HEK293 (cell line): ENCODE measurements at regions not wholly inside any gene's neighbourhood (a gene's known extent, or its start where the extent isn't known, plus 50 kb on each side); places are given as distances from the start of the nearest gene placed in this dataset.
A peak's percentile ranks its signal among the peaks of the same experiment; 100 is the strongest.

Experiments
- GFI1B ChIP-seq: fragments of 450-650 bp; formaldehyde crosslinking; IDR thresholded peaks from 2 replicates; pipeline ENCODE4 v1.5.1; 2016; ENCODE audit warnings: missing biosample characterization, missing genetic modification characterization
- GLI4 ChIP-seq: fragments of 450-650 bp; formaldehyde crosslinking; IDR thresholded peaks from 2 replicates; pipeline ENCODE4 v1.5.1; 2016; ENCODE audit warnings: missing biosample characterization, missing genetic modification characterization
- KLF1 ChIP-seq: fragments of 450-650 bp; formaldehyde crosslinking; IDR thresholded peaks from 2 replicates; pipeline ENCODE4 v1.5.1; 2016; ENCODE audit warnings: missing biosample characterization, missing genetic modification characterization
- KLF16 ChIP-seq: fragments of 450-650 bp; formaldehyde crosslinking; IDR thresholded peaks from 2 replicates; pipeline ENCODE4 v1.5.1; 2017; ENCODE audit warnings: missing biosample characterization, missing genetic modification characterization
- KLF7 ChIP-seq: fragments of 450-650 bp; formaldehyde crosslinking; IDR thresholded peaks from 2 replicates; pipeline ENCODE4 v1.5.1; 2016; ENCODE audit warnings: missing biosample characterization, missing genetic modification characterization, borderline replicate concordance
- MEIS1 ChIP-seq: sonication (generic); formaldehyde crosslinking; IDR thresholded peaks from 2 replicates; pipeline ENCODE4 v1.8.1; 2022; ENCODE audit warnings: missing genetic modification reagents, mild to moderate bottlenecking, borderline replicate concordance
- PRDM1 ChIP-seq: fragments of 450-650 bp; formaldehyde crosslinking; IDR thresholded peaks from 2 replicates; pipeline ENCODE4; 2016; ENCODE audit warnings: missing biosample characterization, missing genetic modification characterization
- ZBTB1 ChIP-seq: fragments of 450-650 bp; formaldehyde crosslinking; IDR thresholded peaks from 2 replicates; pipeline ENCODE4 v1.5.1; 2016; ENCODE audit warnings: missing biosample characterization, missing genetic modification characterization
- ZIC2 ChIP-seq: fragments of 450-650 bp; formaldehyde crosslinking; IDR thresholded peaks from 2 replicates; pipeline ENCODE4 v1.5.1; 2016; ENCODE audit warnings: missing biosample characterization, missing genetic modification characterization
- ZNF133 ChIP-seq: fragments of 450-650 bp; formaldehyde crosslinking; IDR thresholded peaks from 2 replicates; pipeline ENCODE4 v1.5.1; 2016; ENCODE audit warnings: missing biosample characterization, missing genetic modification characterization
- ZNF155 ChIP-seq: fragments of 450-650 bp; formaldehyde crosslinking; IDR thresholded peaks from 2 replicates; pipeline ENCODE4 v1.5.1; 2016; ENCODE audit warnings: missing biosample characterization, missing genetic modification characterization
- ZNF175 ChIP-seq: fragments of 450-650 bp; formaldehyde crosslinking; IDR thresholded peaks from 2 replicates; pipeline ENCODE4 v1.5.1; 2016; ENCODE audit warnings: missing biosample characterization, missing genetic modification characterization
- ZNF184 ChIP-seq: fragments of 450-650 bp; IDR thresholded peaks from 2 replicates; pipeline ENCODE4 v1.5.1; 2018; ENCODE audit warnings: missing biosample characterization, mild to moderate bottlenecking, missing genetic modification characterization
- ZNF311 ChIP-seq: fragments of 450-650 bp; formaldehyde crosslinking; IDR thresholded peaks from 2 replicates; pipeline ENCODE4 v1.5.1; 2017; ENCODE audit warnings: missing biosample characterization, missing genetic modification characterization, borderline replicate concordance
- ZNF404 ChIP-seq: fragments of 450-650 bp; formaldehyde crosslinking; IDR thresholded peaks from 2 replicates; pipeline ENCODE4 v1.5.1; 2017; ENCODE audit warnings: missing biosample characterization, missing genetic modification characterization
- ZNF501 ChIP-seq: fragments of 450-650 bp; formaldehyde crosslinking; IDR thresholded peaks from 2 replicates; pipeline ENCODE4 v1.5.1; 2016; ENCODE audit warnings: missing biosample characterization, missing genetic modification characterization
- ZNF521 ChIP-seq: fragments of 450-650 bp; formaldehyde crosslinking; IDR thresholded peaks from 2 replicates; pipeline ENCODE4 v1.5.1; 2017; ENCODE audit warnings: missing biosample characterization, mild to moderate bottlenecking, missing genetic modification characterization
- ZNF558 ChIP-seq: fragments of 450-650 bp; formaldehyde crosslinking; IDR thresholded peaks from 2 replicates; pipeline ENCODE4 v1.5.1; 2016; ENCODE audit warnings: missing biosample characterization, missing genetic modification characterization
- ZNF560 ChIP-seq: fragments of 450-650 bp; formaldehyde crosslinking; IDR thresholded peaks from 2 replicates; pipeline ENCODE4 v1.5.1; 2017; ENCODE audit warnings: missing biosample characterization, missing genetic modification characterization, borderline replicate concordance
- ZNF561 ChIP-seq: fragments of 450-650 bp; IDR thresholded peaks from 2 replicates; pipeline ENCODE4 v1.5.1; 2018; ENCODE audit warnings: missing biosample characterization, missing genetic modification characterization, borderline replicate concordance
- ZNF596 ChIP-seq: fragments of 450-650 bp; IDR thresholded peaks from 2 replicates; pipeline ENCODE4 v1.5.0; 2018; ENCODE audit warnings: missing biosample characterization, mild to moderate bottlenecking, missing genetic modification characterization, moderate library complexity
- ZNF621 ChIP-seq: fragments of 450-650 bp; formaldehyde crosslinking; IDR thresholded peaks from 2 replicates; pipeline ENCODE4 v1.5.1; 2017; ENCODE audit warnings: missing biosample characterization, missing genetic modification characterization
- ZNF629 ChIP-seq: fragments of 450-650 bp; formaldehyde crosslinking; IDR thresholded peaks from 2 replicates; pipeline ENCODE4 v1.5.1; 2017; ENCODE audit warnings: missing biosample characterization, missing genetic modification characterization
- ZNF664 ChIP-seq: fragments of 450-650 bp; formaldehyde crosslinking; IDR thresholded peaks from 2 replicates; pipeline ENCODE4 v1.5.1; 2016; ENCODE audit warnings: missing biosample characterization, missing genetic modification characterization
- ZNF747 ChIP-seq: fragments of 450-650 bp; formaldehyde crosslinking; IDR thresholded peaks from 2 replicates; pipeline ENCODE4 v1.5.1; 2016; ENCODE audit warnings: missing biosample characterization, missing genetic modification characterization
- ZNF791 ChIP-seq: fragments of 450-650 bp; formaldehyde crosslinking; IDR thresholded peaks from 2 replicates; pipeline ENCODE4 v1.5.1; 2016; ENCODE audit warnings: missing biosample characterization, missing genetic modification characterization
- TF ChIP-seq, protein P1 (sequence below): fragments of 450-650 bp; formaldehyde crosslinking; IDR thresholded peaks from 2 replicates; pipeline ENCODE4 v1.5.1; 2017; ENCODE audit warnings: missing biosample characterization, missing genetic modification characterization
- TF ChIP-seq, protein P2 (sequence below): fragments of 450-650 bp; formaldehyde crosslinking; IDR thresholded peaks from 2 replicates; pipeline ENCODE4 v1.5.1; 2016; ENCODE audit warnings: missing biosample characterization, missing genetic modification characterization, borderline replicate concordance
- TF ChIP-seq, protein P3 (sequence below): fragments of 450-650 bp; formaldehyde crosslinking; IDR thresholded peaks from 2 replicates; pipeline ENCODE4 v1.5.1; 2016; ENCODE audit warnings: missing biosample characterization, missing genetic modification characterization
- TF ChIP-seq, protein P4 (sequence below): fragments of 450-650 bp; formaldehyde crosslinking; IDR thresholded peaks from 2 replicates; pipeline ENCODE4 v1.5.1; 2017; ENCODE audit warnings: missing biosample characterization, missing genetic modification characterization
- TF ChIP-seq, protein P5 (sequence below): fragments of 450-650 bp; formaldehyde crosslinking; IDR thresholded peaks from 2 replicates; pipeline ENCODE4 v1.5.1; 2017; ENCODE audit warnings: missing biosample characterization, missing genetic modification characterization
- TF ChIP-seq, protein P6 (sequence below): fragments of 450-650 bp; formaldehyde crosslinking; IDR thresholded peaks from 2 replicates; pipeline ENCODE4 v1.5.1; 2016; ENCODE audit warnings: missing biosample characterization, missing genetic modification characterization

DNA sequence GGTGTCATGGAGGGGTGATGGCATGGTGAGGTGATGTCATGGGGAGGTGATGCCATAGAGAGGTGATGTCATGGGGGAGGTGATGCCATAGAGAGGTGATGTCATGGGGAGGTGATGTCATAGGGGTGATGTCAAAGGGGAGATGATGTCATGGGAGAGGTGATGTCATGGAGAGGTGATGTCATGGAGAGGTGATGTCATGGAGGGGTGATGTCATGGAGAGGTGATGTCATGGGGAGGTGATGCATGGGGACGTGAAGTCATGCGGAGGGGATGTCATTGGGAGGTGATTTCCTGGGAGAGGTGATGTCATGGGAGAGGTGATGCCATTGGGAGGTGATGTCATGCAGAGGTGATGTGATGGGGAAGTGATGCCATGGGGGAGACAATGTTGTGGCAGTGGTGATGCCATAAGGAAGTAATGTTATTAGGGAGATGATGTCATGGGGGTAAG lies 92.1 kb upstream of the C1orf174 start (continued):
- TF ChIP-seq, protein P1, sequence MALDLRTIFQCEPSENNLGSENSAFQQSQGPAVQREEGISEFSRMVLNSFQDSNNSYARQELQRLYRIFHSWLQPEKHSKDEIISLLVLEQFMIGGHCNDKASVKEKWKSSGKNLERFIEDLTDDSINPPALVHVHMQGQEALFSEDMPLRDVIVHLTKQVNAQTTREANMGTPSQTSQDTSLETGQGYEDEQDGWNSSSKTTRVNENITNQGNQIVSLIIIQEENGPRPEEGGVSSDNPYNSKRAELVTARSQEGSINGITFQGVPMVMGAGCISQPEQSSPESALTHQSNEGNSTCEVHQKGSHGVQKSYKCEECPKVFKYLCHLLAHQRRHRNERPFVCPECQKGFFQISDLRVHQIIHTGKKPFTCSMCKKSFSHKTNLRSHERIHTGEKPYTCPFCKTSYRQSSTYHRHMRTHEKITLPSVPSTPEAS (tag by site-specific recombination), result peak; percentile 80
- TF ChIP-seq, protein P2, sequence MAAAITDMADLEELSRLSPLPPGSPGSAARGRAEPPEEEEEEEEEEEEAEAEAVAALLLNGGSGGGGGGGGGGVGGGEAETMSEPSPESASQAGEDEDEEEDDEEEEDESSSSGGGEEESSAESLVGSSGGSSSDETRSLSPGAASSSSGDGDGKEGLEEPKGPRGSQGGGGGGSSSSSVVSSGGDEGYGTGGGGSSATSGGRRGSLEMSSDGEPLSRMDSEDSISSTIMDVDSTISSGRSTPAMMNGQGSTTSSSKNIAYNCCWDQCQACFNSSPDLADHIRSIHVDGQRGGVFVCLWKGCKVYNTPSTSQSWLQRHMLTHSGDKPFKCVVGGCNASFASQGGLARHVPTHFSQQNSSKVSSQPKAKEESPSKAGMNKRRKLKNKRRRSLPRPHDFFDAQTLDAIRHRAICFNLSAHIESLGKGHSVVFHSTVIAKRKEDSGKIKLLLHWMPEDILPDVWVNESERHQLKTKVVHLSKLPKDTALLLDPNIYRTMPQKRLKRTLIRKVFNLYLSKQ (tag by site-specific recombination), result 0 out of 2 replicates have a peak, but pooled peaks have one; percentile 13
- no peak for TF ChIP-seq ZNF596 (tag by site-specific recombination)
- TF ChIP-seq ZNF558 (tag by site-specific recombination), result peak; percentile 94
- TF ChIP-seq, protein P3, sequence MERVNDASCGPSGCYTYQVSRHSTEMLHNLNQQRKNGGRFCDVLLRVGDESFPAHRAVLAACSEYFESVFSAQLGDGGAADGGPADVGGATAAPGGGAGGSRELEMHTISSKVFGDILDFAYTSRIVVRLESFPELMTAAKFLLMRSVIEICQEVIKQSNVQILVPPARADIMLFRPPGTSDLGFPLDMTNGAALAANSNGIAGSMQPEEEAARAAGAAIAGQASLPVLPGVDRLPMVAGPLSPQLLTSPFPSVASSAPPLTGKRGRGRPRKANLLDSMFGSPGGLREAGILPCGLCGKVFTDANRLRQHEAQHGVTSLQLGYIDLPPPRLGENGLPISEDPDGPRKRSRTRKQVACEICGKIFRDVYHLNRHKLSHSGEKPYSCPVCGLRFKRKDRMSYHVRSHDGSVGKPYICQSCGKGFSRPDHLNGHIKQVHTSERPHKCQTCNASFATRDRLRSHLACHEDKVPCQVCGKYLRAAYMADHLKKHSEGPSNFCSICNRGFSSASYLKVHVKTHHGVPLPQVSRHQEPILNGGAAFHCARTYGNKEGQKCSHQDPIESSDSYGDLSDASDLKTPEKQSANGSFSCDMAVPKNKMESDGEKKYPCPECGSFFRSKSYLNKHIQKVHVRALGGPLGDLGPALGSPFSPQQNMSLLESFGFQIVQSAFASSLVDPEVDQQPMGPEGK (tag by site-specific recombination), result peak; percentile 56
- TF ChIP-seq, protein P4, sequence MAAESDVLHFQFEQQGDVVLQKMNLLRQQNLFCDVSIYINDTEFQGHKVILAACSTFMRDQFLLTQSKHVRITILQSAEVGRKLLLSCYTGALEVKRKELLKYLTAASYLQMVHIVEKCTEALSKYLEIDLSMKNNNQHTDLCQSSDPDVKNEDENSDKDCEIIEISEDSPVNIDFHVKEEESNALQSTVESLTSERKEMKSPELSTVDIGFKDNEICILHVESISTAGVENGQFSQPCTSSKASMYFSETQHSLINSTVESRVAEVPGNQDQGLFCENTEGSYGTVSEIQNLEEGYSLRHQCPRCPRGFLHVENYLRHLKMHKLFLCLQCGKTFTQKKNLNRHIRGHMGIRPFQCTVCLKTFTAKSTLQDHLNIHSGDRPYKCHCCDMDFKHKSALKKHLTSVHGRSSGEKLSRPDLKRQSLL, result 0 out of 2 replicates have a peak, but pooled peaks have one; percentile 22
- TF ChIP-seq ZNF629 (tag by site-specific recombination), result peak; percentile 100
- peak; percentile 99 for TF ChIP-seq ZNF621 (tag by site-specific recombination)
- no peak; the same call in none of the 2 replicates for TF ChIP-seq ZIC2
- TF ChIP-seq ZNF175 (tag by site-specific recombination), result no peak
- TF ChIP-seq ZNF155 (tag by site-specific recombination), result peak; percentile 99
- TF ChIP-seq KLF16 (tag by site-specific recombination), result peak; percentile 40; the same call in 1 of the 2 replicates
- TF ChIP-seq, protein P5, sequence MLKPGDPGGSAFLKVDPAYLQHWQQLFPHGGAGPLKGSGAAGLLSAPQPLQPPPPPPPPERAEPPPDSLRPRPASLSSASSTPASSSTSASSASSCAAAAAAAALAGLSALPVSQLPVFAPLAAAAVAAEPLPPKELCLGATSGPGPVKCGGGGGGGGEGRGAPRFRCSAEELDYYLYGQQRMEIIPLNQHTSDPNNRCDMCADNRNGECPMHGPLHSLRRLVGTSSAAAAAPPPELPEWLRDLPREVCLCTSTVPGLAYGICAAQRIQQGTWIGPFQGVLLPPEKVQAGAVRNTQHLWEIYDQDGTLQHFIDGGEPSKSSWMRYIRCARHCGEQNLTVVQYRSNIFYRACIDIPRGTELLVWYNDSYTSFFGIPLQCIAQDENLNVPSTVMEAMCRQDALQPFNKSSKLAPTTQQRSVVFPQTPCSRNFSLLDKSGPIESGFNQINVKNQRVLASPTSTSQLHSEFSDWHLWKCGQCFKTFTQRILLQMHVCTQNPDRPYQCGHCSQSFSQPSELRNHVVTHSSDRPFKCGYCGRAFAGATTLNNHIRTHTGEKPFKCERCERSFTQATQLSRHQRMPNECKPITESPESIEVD (tag by site-specific recombination), result no peak
- TF ChIP-seq KLF7 (tag by site-specific recombination), result peak; percentile 52; the same call in 1 of the 2 replicates
- peak; percentile 92 for TF ChIP-seq ZNF311 (tag by site-specific recombination)
- TF ChIP-seq KLF1, result peak; percentile 86
- TF ChIP-seq ZNF184, result peak; percentile 78; the same call in 1 of the 2 replicates
- TF ChIP-seq PRDM1 (tag by site-specific recombination), result no peak
- TF ChIP-seq GLI4, result peak; percentile 97
- TF ChIP-seq ZNF501 (tag by site-specific recombination), result peak; percentile 84
- peak; percentile 87; the same call in 1 of the 2 replicates for TF ChIP-seq GFI1B
- TF ChIP-seq ZNF561 (tag by site-specific recombination), result no peak
- peak; percentile 64 for TF ChIP-seq ZNF133 (tag by site-specific recombination)
- TF ChIP-seq ZNF747 (tag by site-specific recombination), result peak; percentile 100
- TF ChIP-seq MEIS1 (CRISPR knock-in tag), result no peak
- TF ChIP-seq ZBTB1 (tag by site-specific recombination), result peak; percentile 86; the same call in 1 of the 2 replicates
- TF ChIP-seq ZNF404 (tag by site-specific recombination), result peak; percentile 71
- TF ChIP-seq, protein P6, sequence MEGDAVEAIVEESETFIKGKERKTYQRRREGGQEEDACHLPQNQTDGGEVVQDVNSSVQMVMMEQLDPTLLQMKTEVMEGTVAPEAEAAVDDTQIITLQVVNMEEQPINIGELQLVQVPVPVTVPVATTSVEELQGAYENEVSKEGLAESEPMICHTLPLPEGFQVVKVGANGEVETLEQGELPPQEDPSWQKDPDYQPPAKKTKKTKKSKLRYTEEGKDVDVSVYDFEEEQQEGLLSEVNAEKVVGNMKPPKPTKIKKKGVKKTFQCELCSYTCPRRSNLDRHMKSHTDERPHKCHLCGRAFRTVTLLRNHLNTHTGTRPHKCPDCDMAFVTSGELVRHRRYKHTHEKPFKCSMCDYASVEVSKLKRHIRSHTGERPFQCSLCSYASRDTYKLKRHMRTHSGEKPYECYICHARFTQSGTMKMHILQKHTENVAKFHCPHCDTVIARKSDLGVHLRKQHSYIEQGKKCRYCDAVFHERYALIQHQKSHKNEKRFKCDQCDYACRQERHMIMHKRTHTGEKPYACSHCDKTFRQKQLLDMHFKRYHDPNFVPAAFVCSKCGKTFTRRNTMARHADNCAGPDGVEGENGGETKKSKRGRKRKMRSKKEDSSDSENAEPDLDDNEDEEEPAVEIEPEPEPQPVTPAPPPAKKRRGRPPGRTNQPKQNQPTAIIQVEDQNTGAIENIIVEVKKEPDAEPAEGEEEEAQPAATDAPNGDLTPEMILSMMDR (tag by site-specific recombination), result no peak
- 0 out of 2 replicates have a peak, but pooled peaks have one; percentile 38 for TF ChIP-seq ZNF664 (tag by site-specific recombination)
- 0 out of 2 replicates have a peak, but pooled peaks have one; percentile 12 for TF ChIP-seq ZNF560 (tag by site-specific recombination)
- TF ChIP-seq ZNF791 (tag by site-specific recombination), result 0 out of 2 replicates have a peak, but pooled peaks have one; percentile 66
- peak; percentile 93; the same call in 1 of the 2 replicates for TF ChIP-seq ZNF521 (tag by site-specific recombination)
